Neural cell (in vitro differentiated cells): ENCODE measurements at regions not wholly inside any gene's neighbourhood (a gene's known extent, or its start where the extent isn't known, plus 50 kb on each side); places are given as distances from the start of the nearest gene placed in this dataset.

Experiments
- H2AFZ ChIP-seq: fragments of 200-600, 300-800 bp; sonication (generic), shearing (Covaris generic); 2 replicates; pipeline ENCODE4 v1.6.0; 2014; ENCODE audit warnings: low read depth, mild to moderate bottlenecking, antibody characterized with exemption, low read length, moderate library complexity
- H3F3A ChIP-seq: fragments of 200-600 bp; shearing (Covaris generic); 2 replicates; pipeline ENCODE4 v1.6.1; 2016; ENCODE audit warnings: mild to moderate bottlenecking, moderate library complexity, mixed read lengths, antibody characterized with exemption, low read length; ENCODE audit not compliant: insufficient read depth, poor library complexity, severe bottlenecking
- H3K27ac ChIP-seq: fragments of 200-600, 300-800 bp; sonication (generic), shearing (Covaris generic); 2 replicates; pipeline ENCODE4 v1.5.1; 2014; ENCODE audit warnings: mild to moderate bottlenecking, low read length, moderate library complexity
- H3K27me3 ChIP-seq: fragments of 300-800, 200-600 bp; sonication (generic), shearing (Covaris generic); 2 replicates; pipeline ENCODE4 v1.6.0; 2014; ENCODE audit warnings: mild to moderate bottlenecking, low read depth, low read length, moderate library complexity; ENCODE audit not compliant: insufficient read depth
- H3K36me3 ChIP-seq: fragments of 300-800, 200-600 bp; sonication (generic), shearing (Covaris generic); 2 replicates; pipeline ENCODE4 v1.5.1; 2014; ENCODE audit warnings: mild to moderate bottlenecking, antibody characterized with exemption, low read length, moderate library complexity; ENCODE audit not compliant: insufficient read depth
- H3K4me2 ChIP-seq: fragments of 300-800, 200-600 bp; sonication (generic), shearing (Covaris generic); 2 replicates; pipeline ENCODE4 v1.6.0; 2014; ENCODE audit warnings: mild to moderate bottlenecking, low read length
- H3K4me3 ChIP-seq: fragments of 300-800, 200-600 bp; sonication (generic), shearing (Covaris generic); 2 replicates; pipeline ENCODE4 v1.5.1; 2014; ENCODE audit warnings: mild to moderate bottlenecking, low read length, moderate library complexity
- H3K79me2 ChIP-seq: fragments of 200-600 bp; shearing (Covaris generic); replicated peaks from 2 replicates; pipeline ENCODE4 v1.6.0; 2014; ENCODE audit warnings: mild to moderate bottlenecking, low read length, moderate library complexity; ENCODE audit not compliant: insufficient read depth
- H3K9ac ChIP-seq: fragments of 300-800, 200-600 bp; sonication (generic), shearing (Covaris generic); 2 replicates; pipeline ENCODE4 v1.6.1; 2016; ENCODE audit warnings: mild to moderate bottlenecking, low read length, mixed read lengths
- H3K9me2 ChIP-seq: fragments of 200-600 bp; shearing (Covaris generic); 2 replicates; pipeline ENCODE4 v1.6.1; 2016; ENCODE audit warnings: mild to moderate bottlenecking, low read length, mixed read lengths; ENCODE audit not compliant: insufficient read depth
- H3K9me3 ChIP-seq: fragments of 200-600, 300-800 bp; sonication (generic), shearing (Covaris generic); 2 replicates; pipeline ENCODE4 v1.6.1; 2016; ENCODE audit warnings: mild to moderate bottlenecking, mixed run types, low read length, moderate library complexity, mixed read lengths
- H4K20me1 ChIP-seq: fragments of 200-600 bp; shearing (Covaris generic); 2 replicates; pipeline ENCODE4 v1.6.1; 2016; ENCODE audit warnings: mild to moderate bottlenecking, mixed run types; ENCODE audit not compliant: insufficient read depth
- EP300 ChIP-seq: fragments of 450-650 bp; conservative IDR thresholded peaks from 2 replicates; pipeline ENCODE4 v1.6.1; 2014; ENCODE audit warnings: antibody characterized with exemption, mild to moderate bottlenecking, moderate library complexity; ENCODE audit not compliant: poor library complexity, severe bottlenecking
- EZH2 ChIP-seq: fragments of 200-600, 300-800 bp; shearing (Covaris generic), sonication (generic); IDR thresholded peaks from 2 replicates; pipeline ENCODE4 v1.6.1; 2014; ENCODE audit warnings: antibody characterized with exemption, low read length, borderline replicate concordance, mild to moderate bottlenecking; ENCODE audit not compliant: insufficient read depth, poor library complexity, severe bottlenecking
- MXI1 ChIP-seq: fragments of 450-650 bp; conservative IDR thresholded peaks from 2 replicates; pipeline ENCODE4 v1.6.1; 2014; ENCODE audit warnings: antibody characterized with exemption, mild to moderate bottlenecking; ENCODE audit not compliant: poor library complexity, severe bottlenecking
- POLR2AphosphoS5 ChIP-seq: IDR thresholded peaks from 2 replicates; pipeline ENCODE4 v1.6.1; 2012
- RAD21 ChIP-seq: fragments of 450-650 bp; conservative IDR thresholded peaks from 2 replicates; pipeline ENCODE4 v1.6.1; 2014; ENCODE audit warnings: antibody characterized with exemption, mild to moderate bottlenecking, moderate library complexity
- SMC3 ChIP-seq: fragments of 450-650 bp; conservative IDR thresholded peaks from 2 replicates; pipeline ENCODE4 v1.6.1; 2014; ENCODE audit warnings: antibody characterized with exemption, mild to moderate bottlenecking, moderate library complexity; ENCODE audit not compliant: poor library complexity
- TAF1 ChIP-seq: IDR thresholded peaks from 2 replicates; pipeline ENCODE4 v1.6.1; 2012; ENCODE audit warnings: low read depth
- TF ChIP-seq, protein P1 (sequence below): IDR thresholded peaks from 2 replicates; pipeline ENCODE4 v1.6.1; 2012; ENCODE audit warnings: borderline replicate concordance
- TF ChIP-seq, protein P2 (sequence below): fragments of 450-650 bp; IDR thresholded peaks from 2 replicates; pipeline ENCODE4 v1.5.1; 2014; ENCODE audit warnings: antibody characterized with exemption, mild to moderate bottlenecking, moderate library complexity; ENCODE audit not compliant: poor library complexity, severe bottlenecking

DNA sequence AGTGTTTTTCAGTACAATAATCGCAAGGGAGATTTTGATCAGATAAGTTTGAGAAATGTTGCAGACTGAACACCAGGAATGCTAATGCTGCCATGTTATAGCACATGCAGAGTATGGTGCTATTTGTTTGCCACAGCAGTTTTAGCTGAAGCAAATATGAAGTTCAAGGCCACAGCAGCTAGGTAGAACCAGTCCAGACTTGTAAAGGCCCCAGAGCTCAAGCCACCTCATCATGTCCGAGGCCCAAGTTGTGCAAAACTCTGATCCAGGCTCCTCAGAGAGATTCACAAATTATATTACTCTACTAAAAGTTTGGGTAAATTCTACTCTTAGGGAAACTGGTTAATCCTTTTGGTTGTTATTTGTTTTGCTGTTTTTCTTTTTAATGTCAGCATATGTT lies 2702.6 kb downstream of the PCDH9 start:
- H3K4me2 ChIP-seq: no peak overlapping the region
- no peaks in the 10 kb centered on the region for H4K20me1 ChIP-seq
- H3F3A ChIP-seq: no peaks in the 10 kb centered on the region
- H3K9me3 ChIP-seq: no peaks in the 10 kb centered on the region
- H3K27me3 ChIP-seq: no peaks in the 10 kb centered on the region
- no peak overlapping the region for H2AFZ ChIP-seq
- H3K4me3 ChIP-seq: no peak overlapping the region
- TF ChIP-seq SMC3: no peak
- TF ChIP-seq, protein P1, sequence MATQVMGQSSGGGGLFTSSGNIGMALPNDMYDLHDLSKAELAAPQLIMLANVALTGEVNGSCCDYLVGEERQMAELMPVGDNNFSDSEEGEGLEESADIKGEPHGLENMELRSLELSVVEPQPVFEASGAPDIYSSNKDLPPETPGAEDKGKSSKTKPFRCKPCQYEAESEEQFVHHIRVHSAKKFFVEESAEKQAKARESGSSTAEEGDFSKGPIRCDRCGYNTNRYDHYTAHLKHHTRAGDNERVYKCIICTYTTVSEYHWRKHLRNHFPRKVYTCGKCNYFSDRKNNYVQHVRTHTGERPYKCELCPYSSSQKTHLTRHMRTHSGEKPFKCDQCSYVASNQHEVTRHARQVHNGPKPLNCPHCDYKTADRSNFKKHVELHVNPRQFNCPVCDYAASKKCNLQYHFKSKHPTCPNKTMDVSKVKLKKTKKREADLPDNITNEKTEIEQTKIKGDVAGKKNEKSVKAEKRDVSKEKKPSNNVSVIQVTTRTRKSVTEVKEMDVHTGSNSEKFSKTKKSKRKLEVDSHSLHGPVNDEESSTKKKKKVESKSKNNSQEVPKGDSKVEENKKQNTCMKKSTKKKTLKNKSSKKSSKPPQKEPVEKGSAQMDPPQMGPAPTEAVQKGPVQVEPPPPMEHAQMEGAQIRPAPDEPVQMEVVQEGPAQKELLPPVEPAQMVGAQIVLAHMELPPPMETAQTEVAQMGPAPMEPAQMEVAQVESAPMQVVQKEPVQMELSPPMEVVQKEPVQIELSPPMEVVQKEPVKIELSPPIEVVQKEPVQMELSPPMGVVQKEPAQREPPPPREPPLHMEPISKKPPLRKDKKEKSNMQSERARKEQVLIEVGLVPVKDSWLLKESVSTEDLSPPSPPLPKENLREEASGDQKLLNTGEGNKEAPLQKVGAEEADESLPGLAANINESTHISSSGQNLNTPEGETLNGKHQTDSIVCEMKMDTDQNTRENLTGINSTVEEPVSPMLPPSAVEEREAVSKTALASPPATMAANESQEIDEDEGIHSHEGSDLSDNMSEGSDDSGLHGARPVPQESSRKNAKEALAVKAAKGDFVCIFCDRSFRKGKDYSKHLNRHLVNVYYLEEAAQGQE: no peak
- no peak for TF ChIP-seq TAF1
- H3K9me2 ChIP-seq: no peaks in the 10 kb centered on the region
- H3K36me3 ChIP-seq: no peaks in the 10 kb centered on the region
- H3K79me2 ChIP-seq: no peaks in the 10 kb centered on the region
- no peak overlapping the region for H3K9ac ChIP-seq
- H3K27ac ChIP-seq: no peak overlapping the region

DNA sequence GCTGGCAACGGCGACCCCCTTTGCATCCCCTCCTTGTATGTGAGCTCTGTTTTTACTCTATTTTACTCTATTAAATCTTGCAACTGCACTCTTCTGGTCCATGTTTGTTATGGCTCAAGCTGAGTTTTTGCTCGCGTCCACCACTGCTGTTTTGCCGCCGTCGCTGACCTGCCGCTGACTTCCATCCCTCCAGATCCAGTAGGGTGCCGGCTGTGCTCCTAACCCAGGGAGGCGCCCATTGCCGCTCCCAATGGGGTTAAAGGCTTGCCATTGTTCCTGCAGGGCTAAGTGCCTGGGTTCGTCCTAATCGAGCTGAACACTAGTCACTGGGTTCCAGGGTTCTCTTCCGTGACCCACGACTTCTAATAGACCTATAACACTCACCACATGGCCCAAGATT lies 2704.4 kb downstream of the PCDH9 start:
- H4K20me1 ChIP-seq: no peaks in the 10 kb centered on the region
- H3K9me2 ChIP-seq: no peaks in the 10 kb centered on the region
- no peak overlapping the region for H3K27ac ChIP-seq
- no peaks in the 10 kb centered on the region for H3K79me2 ChIP-seq
- no peaks in the 10 kb centered on the region for H3K9me3 ChIP-seq
- no peak overlapping the region for H3K4me2 ChIP-seq
- TF ChIP-seq POLR2AphosphoS5 (no peak), RAD21 (no peak), TAF1 (no peak), SMC3 (no peak), EP300 (no peak), EZH2 (no peak), MXI1 (no peak)
- TF ChIP-seq, protein P1: no peak
- TF ChIP-seq, protein P2, sequence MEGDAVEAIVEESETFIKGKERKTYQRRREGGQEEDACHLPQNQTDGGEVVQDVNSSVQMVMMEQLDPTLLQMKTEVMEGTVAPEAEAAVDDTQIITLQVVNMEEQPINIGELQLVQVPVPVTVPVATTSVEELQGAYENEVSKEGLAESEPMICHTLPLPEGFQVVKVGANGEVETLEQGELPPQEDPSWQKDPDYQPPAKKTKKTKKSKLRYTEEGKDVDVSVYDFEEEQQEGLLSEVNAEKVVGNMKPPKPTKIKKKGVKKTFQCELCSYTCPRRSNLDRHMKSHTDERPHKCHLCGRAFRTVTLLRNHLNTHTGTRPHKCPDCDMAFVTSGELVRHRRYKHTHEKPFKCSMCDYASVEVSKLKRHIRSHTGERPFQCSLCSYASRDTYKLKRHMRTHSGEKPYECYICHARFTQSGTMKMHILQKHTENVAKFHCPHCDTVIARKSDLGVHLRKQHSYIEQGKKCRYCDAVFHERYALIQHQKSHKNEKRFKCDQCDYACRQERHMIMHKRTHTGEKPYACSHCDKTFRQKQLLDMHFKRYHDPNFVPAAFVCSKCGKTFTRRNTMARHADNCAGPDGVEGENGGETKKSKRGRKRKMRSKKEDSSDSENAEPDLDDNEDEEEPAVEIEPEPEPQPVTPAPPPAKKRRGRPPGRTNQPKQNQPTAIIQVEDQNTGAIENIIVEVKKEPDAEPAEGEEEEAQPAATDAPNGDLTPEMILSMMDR: no peak
- H3K9ac ChIP-seq: no peak overlapping the region
- no peaks in the 10 kb centered on the region for H3F3A ChIP-seq
- no peaks in the 10 kb centered on the region for H3K27me3 ChIP-seq
- H3K36me3 ChIP-seq: no peaks in the 10 kb centered on the region
- no peak overlapping the region for H3K4me3 ChIP-seq
- no peak overlapping the region for H2AFZ ChIP-seq
